Neural progenitor cell (in vitro differentiated cells): ENCODE measurements at regions not wholly inside any gene's neighbourhood (a gene's known extent, or its start where the extent isn't known, plus 50 kb on each side); places are given as distances from the start of the nearest gene placed in this dataset.

Experiments used
- EZH2 ChIP-seq: fragments of 200-600 bp; sonication (generic); IDR thresholded peaks from 2 replicates; pipeline ENCODE4 v1.6.1; 2017; ENCODE audit warnings: antibody characterized with exemption, mild to moderate bottlenecking, moderate library complexity
- EZH2phosphoT487 ChIP-seq: fragments of 200-600 bp; sonication (generic); IDR thresholded peaks from 2 replicates; pipeline ENCODE4 v1.6.1; 2017; ENCODE audit warnings: antibody characterized with exemption
- TF ChIP-seq, protein P1 (sequence below): fragments of 200-600 bp; sonication (generic); IDR thresholded peaks from 2 replicates; pipeline ENCODE4 v1.5.1; 2017; ENCODE audit warnings: antibody characterized with exemption, mild to moderate bottlenecking

DNA sequence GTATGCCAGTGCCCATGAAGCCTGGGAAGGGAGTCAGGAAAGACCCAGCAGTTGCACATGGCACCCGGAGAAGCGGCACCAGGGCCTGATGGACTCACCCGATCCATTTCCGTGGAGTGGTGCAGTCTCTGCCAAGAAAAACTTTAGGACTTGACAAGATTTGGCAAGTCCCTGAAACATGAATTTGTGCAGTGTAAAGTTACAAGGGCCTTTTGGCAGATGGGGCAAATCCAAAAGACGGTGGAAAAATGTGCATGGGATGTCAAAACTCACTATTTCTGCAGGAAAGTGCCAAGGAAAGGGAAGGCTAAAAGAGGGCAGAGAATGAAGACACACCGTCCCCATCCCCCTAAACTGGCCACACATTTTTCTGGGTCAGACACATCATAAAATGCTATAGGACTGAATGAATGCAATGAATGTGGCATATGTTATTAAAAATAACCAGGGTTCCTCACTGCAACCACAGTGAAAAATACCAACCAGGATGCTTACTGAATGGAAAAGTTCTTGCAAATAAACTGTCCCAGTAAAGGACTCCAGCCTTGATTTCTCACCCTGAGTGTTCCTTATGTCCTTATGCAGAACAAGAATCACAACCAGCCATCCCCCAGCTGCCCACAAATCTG, 173.5 kb upstream of the SIX2 start:
- TF ChIP-seq, protein P1, sequence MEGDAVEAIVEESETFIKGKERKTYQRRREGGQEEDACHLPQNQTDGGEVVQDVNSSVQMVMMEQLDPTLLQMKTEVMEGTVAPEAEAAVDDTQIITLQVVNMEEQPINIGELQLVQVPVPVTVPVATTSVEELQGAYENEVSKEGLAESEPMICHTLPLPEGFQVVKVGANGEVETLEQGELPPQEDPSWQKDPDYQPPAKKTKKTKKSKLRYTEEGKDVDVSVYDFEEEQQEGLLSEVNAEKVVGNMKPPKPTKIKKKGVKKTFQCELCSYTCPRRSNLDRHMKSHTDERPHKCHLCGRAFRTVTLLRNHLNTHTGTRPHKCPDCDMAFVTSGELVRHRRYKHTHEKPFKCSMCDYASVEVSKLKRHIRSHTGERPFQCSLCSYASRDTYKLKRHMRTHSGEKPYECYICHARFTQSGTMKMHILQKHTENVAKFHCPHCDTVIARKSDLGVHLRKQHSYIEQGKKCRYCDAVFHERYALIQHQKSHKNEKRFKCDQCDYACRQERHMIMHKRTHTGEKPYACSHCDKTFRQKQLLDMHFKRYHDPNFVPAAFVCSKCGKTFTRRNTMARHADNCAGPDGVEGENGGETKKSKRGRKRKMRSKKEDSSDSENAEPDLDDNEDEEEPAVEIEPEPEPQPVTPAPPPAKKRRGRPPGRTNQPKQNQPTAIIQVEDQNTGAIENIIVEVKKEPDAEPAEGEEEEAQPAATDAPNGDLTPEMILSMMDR: no peak
- TF ChIP-seq EZH2: no peak
- no peak for TF ChIP-seq EZH2phosphoT487
